GM12878 (cell line): ENCODE measurements at regions not wholly inside any gene's neighbourhood (a gene's known extent, or its start where the extent isn't known, plus 50 kb on each side); places are given as distances from the start of the nearest gene placed in this dataset.

Experiments
- ATF3 ChIP-seq: IDR thresholded peaks from 2 replicates; pipeline ENCODE4 v1.6.1; 2011; ENCODE audit warnings: low read depth, mild to moderate bottlenecking, low read length, moderate library complexity, borderline replicate concordance; ENCODE audit errors: extremely low read depth
- CTCF ChIP-seq, 3 experiments: IDR thresholded peaks in 2 of 3; conservative IDR thresholded peaks in 1 of 3; 2 replicates each; pipeline ENCODE4 v1.5.1; 2011; ENCODE audit warnings: low read depth in 3 of 3, low read length in 3 of 3, mild to moderate bottlenecking in 3 of 3, control low read depth in 2 of 3, moderate library complexity in 2 of 3, inconsistent platforms in 1 of 3, mixed read lengths in 1 of 3; ENCODE audit not compliant: control insufficient read depth in 2 of 3, insufficient read depth in 1 of 3; ENCODE audit errors: extremely low read depth in 1 of 3
- EP300 ChIP-seq, 2 experiments: fragments of 150-350 bp in 1 of 2; IDR thresholded peaks; 2 replicates each; pipeline ENCODE4 v1.6.1; 2011 to 2012; ENCODE audit warnings: low read depth in 2 of 2, low read length in 2 of 2, borderline replicate concordance in 1 of 2, improper control_type of control experiment in 1 of 2, inconsistent platforms in 1 of 2; ENCODE audit not compliant: control insufficient read depth in 1 of 2
- MTA3 ChIP-seq: IDR thresholded peaks from 2 replicates; pipeline ENCODE4 v1.6.1; 2012; ENCODE audit warnings: low read length, inconsistent platforms, borderline replicate concordance
- MYC ChIP-seq: IDR thresholded peaks from 2 replicates; pipeline ENCODE4 v1.6.1; 2011; ENCODE audit warnings: mild to moderate bottlenecking, low read length, moderate library complexity, inconsistent platforms; ENCODE audit not compliant: insufficient read depth, insufficient replicate concordance, insufficient read length, severe bottlenecking
- POLR2A ChIP-seq: IDR thresholded peaks from 2 replicates; pipeline ENCODE4 v1.6.1; 2011; ENCODE audit warnings: low read depth, mild to moderate bottlenecking, low read length
- RAD21 ChIP-seq: IDR thresholded peaks from 2 replicates; pipeline ENCODE4 v1.6.1; 2011; ENCODE audit warnings: mild to moderate bottlenecking, low read depth, low read length, moderate library complexity; ENCODE audit not compliant: insufficient read depth
- SMAD1 ChIP-seq: fragments of 450-650 bp; IDR thresholded peaks from 2 replicates; pipeline ENCODE4 v1.6.1; 2018; ENCODE audit warnings: mild to moderate bottlenecking, low read depth; ENCODE audit not compliant: partially characterized antibody
- SPI1 ChIP-seq: IDR thresholded peaks from 2 replicates; pipeline ENCODE4 v1.6.1; 2011; ENCODE audit warnings: low read depth, mild to moderate bottlenecking, low read length, moderate library complexity, borderline replicate concordance; ENCODE audit not compliant: insufficient read depth
- ZNF592 ChIP-seq: fragments of 450-650 bp; IDR thresholded peaks from 2 replicates; pipeline ENCODE4 v1.6.1; 2017; ENCODE audit warnings: mild to moderate bottlenecking, moderate library complexity
- ZNF622 ChIP-seq: fragments of 450-650 bp; IDR thresholded peaks from 2 replicates; pipeline ENCODE4 v1.6.1; 2017; ENCODE audit warnings: mild to moderate bottlenecking, inconsistent platforms
- TF ChIP-seq, protein P1 (sequence below): IDR thresholded peaks from 2 replicates; pipeline ENCODE4 v1.6.1; 2011; ENCODE audit warnings: low read depth, low read length, improper control_type of control experiment, borderline replicate concordance

GRCh38 chr13:107251341-107251740, 683.4 kb upstream of the ARGLU1 start:
- TF ChIP-seq MYC (no peak), CTCF (IDR thresholded peaks at IDR 0.05 in 2 of 3, conservative IDR thresholded peaks at IDR 0.05 in 1 of 3; ENCODE audit: control insufficient read depth in 2 of 3, extremely low read depth in 1 of 3, insufficient read depth in 1 of 3, low read depth in 3 of 3, low read length in 3 of 3) (no peak), SPI1 (no peak), POLR2A (no peak), ZNF592 (no peak), EP300 (IDR thresholded peaks at IDR 0.05; ENCODE audit: borderline replicate concordance in 1 of 2, control insufficient read depth in 1 of 2, low read depth in 2 of 2, low read length in 2 of 2) (no peak), MTA3 (no peak), ZNF622 (no peak), RAD21 (no peak), SMAD1 (no peak), ATF3 (no peak)
- TF ChIP-seq, protein P1, sequence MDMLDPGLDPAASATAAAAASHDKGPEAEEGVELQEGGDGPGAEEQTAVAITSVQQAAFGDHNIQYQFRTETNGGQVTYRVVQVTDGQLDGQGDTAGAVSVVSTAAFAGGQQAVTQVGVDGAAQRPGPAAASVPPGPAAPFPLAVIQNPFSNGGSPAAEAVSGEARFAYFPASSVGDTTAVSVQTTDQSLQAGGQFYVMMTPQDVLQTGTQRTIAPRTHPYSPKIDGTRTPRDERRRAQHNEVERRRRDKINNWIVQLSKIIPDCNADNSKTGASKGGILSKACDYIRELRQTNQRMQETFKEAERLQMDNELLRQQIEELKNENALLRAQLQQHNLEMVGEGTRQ, result no peak
